ENCODE measurements at regions not wholly inside any gene's neighbourhood (a gene's known extent, or its start where the extent isn't known, plus 50 kb on each side); places are given as distances from the start of the nearest gene placed in this dataset.

- in situ Hi-C loops (cut with MboI; ENCODE audit: low sequenced_read_pairs) = no loop called here
- POLR2A ChIA-PET (ENCODE audit: unreplicated experiment) = no interaction called here
Measured at GRCh38 chr14:22336031-22336430, 253.0 kb downstream of the DAD1 start.

More at GRCh38 chr14:22336031-22336430, 253.0 kb downstream of the DAD1 start:
- H2AK9ac ChIP-seq (replicated peaks; ENCODE audit: low read depth, low read length, poor library complexity) = no peak overlapping the region
- no peak overlapping the region for H2BK20ac ChIP-seq (ENCODE audit: low read depth, low read length)
- no peak overlapping the region for H3K4me3 ChIP-seq (ENCODE audit: insufficient read depth, low read depth, low read length)
- no peak overlapping the region for H2AK5ac ChIP-seq (ENCODE audit: low read depth, low read length)
- H4K8ac ChIP-seq (ENCODE audit: low read depth in 2 of 2, low read length in 2 of 2) = no peak overlapping the region
- intact Hi-C loops (cut with micrococcal nuclease) = no loop called here
- H4K5ac ChIP-seq (ENCODE audit: low read depth, low read length) = no peak overlapping the region
- H3K18ac ChIP-seq (ENCODE audit: low read depth, low read length) = no peak overlapping the region
- ATAC-seq (ENCODE audit: low read depth) (no peak), DNase-seq (no peak)
- H3K79me1 ChIP-seq (ENCODE audit: low read depth in 1 of 2, low read length in 2 of 2) = no peaks in the 10 kb centered on the region
- H3K23ac ChIP-seq (ENCODE audit: low read depth, low read length) = no peak overlapping the region
- no peaks in the 10 kb centered on the region for H4K20me1 ChIP-seq (ENCODE audit: insufficient read depth, low read length)
- no peak overlapping the region for H2BK5ac ChIP-seq (ENCODE audit: low read depth, low read length, poor library complexity, severe bottlenecking)
- no peak overlapping the region for H4K91ac ChIP-seq (ENCODE audit: insufficient read depth, low read depth, low read length)
- H2BK120ac ChIP-seq (ENCODE audit: low read depth, low read length) = no peak overlapping the region
- H3K4ac ChIP-seq (ENCODE audit: low read depth, low read length) = no peak overlapping the region
- H2AFZ ChIP-seq (replicated peaks; ENCODE audit: low read length, poor library complexity) = no peak overlapping the region
- no peak for TF ChIP-seq BHLHE40 (IDR thresholded peaks at IDR 0.05; ENCODE audit: low read depth, low read length)
- TF ChIP-seq MAZ (IDR thresholded peaks at IDR 0.05; ENCODE audit: borderline replicate concordance, low read depth, low read length) = no peak
- no peak for TF ChIP-seq MAFK (IDR thresholded peaks at IDR 0.05; ENCODE audit: low read depth, low read length)
- TF ChIP-seq CTCF (conservative IDR thresholded peaks at IDR 0.05; ENCODE audit: low read depth, low read length) = no peak
- TF ChIP-seq RCOR1 (IDR thresholded peaks at IDR 0.05; ENCODE audit: insufficient replicate concordance, low read length) = no peak
- no peak for TF ChIP-seq CEBPB (IDR thresholded peaks at IDR 0.05; ENCODE audit: low read depth, low read length)
- no peak for TF ChIP-seq USF2 (IDR thresholded peaks at IDR 0.05; ENCODE audit: low read depth, low read length)
- TF ChIP-seq POLR2A (IDR thresholded peaks at IDR 0.05; ENCODE audit: low read depth, low read length) = no peak
- TF ChIP-seq NFE2L2 (IDR thresholded peaks at IDR 0.05; ENCODE audit: low read depth, low read length) = no peak
- no peak for TF ChIP-seq SMC3 (IDR thresholded peaks at IDR 0.05; ENCODE audit: low read depth, low read length)
- no peak for TF ChIP-seq ELK1 (IDR thresholded peaks at IDR 0.05; ENCODE audit: borderline replicate concordance, low read depth, low read length)
- TF ChIP-seq RAD21 (IDR thresholded peaks at IDR 0.05; ENCODE audit: low read length) = no peak
- no peak for TF ChIP-seq CHD1 (IDR thresholded peaks at IDR 0.05; ENCODE audit: low read depth, low read length)
- no peak for TF ChIP-seq FOS (IDR thresholded peaks at IDR 0.05; ENCODE audit: low read depth, low read length)
- no peak overlapping the region for H3K4me2 ChIP-seq (ENCODE audit: low read depth, low read length)
- no peaks in the 10 kb centered on the region for H3K36me3 ChIP-seq (ENCODE audit: control insufficient read depth, insufficient read depth, low read length)
- no peak overlapping the region for H2BK15ac ChIP-seq (ENCODE audit: low read depth, low read length)
- dilution Hi-C loops (cut with HindIII; ENCODE audit: low sequenced_read_pairs, unreplicated experiment) = no loop called here
- H3K56ac ChIP-seq (ENCODE audit: extremely low read depth, insufficient read depth, low read length) = no peak overlapping the region
- CTCF ChIA-PET = interaction anchor here (0.9 kb wide), 1 partner anchor 15 kb away, joined by 3 read pairs; no protein-coding TSS in a partner anchor
- no peaks in the 10 kb centered on the region for H3K9me3 ChIP-seq (ENCODE audit: control insufficient read depth, insufficient read depth, low read length)
- no peak overlapping the region for H3K27ac ChIP-seq (ENCODE audit: insufficient read depth, low read length)
- no peaks in the 10 kb centered on the region; the same call in 1 of the 2 replicates for H3K27me3 ChIP-seq (ENCODE audit: control insufficient read depth, insufficient read depth, low read length)
- no peaks in the 10 kb centered on the region; the same call in 1 of the 2 replicates for H3K4me1 ChIP-seq (ENCODE audit: control insufficient read depth, insufficient read depth, low read length)
- peaks cover 4% of the 10 kb centered on the region for H3K9me1 ChIP-seq (ENCODE audit: insufficient read depth, low read length)
- H3K9ac ChIP-seq (ENCODE audit: low read depth, low read length) = no peak overlapping the region
- 87% methylated on average over 5 of the region's 6 CpGs; no CpG with 5 or more reads in 1 of the 2 experiments for WGBS, 2 experiments (ENCODE audit: extremely low coverage in 2 of 2, insufficient read length in 1 of 2)
- BruUV-seq (replicated peaks) = no TSS peak
- no peak overlapping the region for H3K14ac ChIP-seq (replicated peaks; ENCODE audit: low read depth, low read length)

All from IMR-90 (cell line).